Loucy (cell line): ENCODE measurements at regions not wholly inside any gene's neighbourhood (a gene's known extent, or its start where the extent isn't known, plus 50 kb on each side); places are given as distances from the start of the nearest gene placed in this dataset.

Source experiments
- H2AFZ ChIP-seq: fragments of 200-600 bp; sonication (generic); 2 replicates; pipeline ENCODE4 v1.6.0; 2016; ENCODE audit warnings: antibody characterized with exemption, mild to moderate bottlenecking, low read length, moderate library complexity
- H3F3A ChIP-seq: fragments of 200-600 bp; 2 replicates; pipeline ENCODE4 v1.6.0; 2016; ENCODE audit warnings: antibody characterized with exemption, low read depth, mild to moderate bottlenecking
- H3K27me3 ChIP-seq: fragments of 200-600 bp; sonication (generic); 2 replicates; pipeline ENCODE4 v1.6.1; 2014; ENCODE audit warnings: low read length, mild to moderate bottlenecking; ENCODE audit not compliant: insufficient read depth, poor library complexity, severe bottlenecking
- H3K36me3 ChIP-seq: fragments of 200-600 bp; sonication (generic); 2 replicates; pipeline ENCODE4 v1.6.1; 2016; ENCODE audit warnings: low read length; ENCODE audit not compliant: insufficient read depth
- H3K4me1 ChIP-seq: fragments of 200-600 bp; sonication (generic); 2 replicates; pipeline ENCODE4 v1.5.1; 2014; ENCODE audit warnings: low read length, mild to moderate bottlenecking; ENCODE audit not compliant: insufficient read depth, poor library complexity, severe bottlenecking
- H3K4me2 ChIP-seq: fragments of 200-600 bp; sonication (generic); 2 replicates; pipeline ENCODE4 v1.6.0; 2014; ENCODE audit warnings: antibody characterized with exemption, low read length, low read depth, mild to moderate bottlenecking; ENCODE audit not compliant: poor library complexity, severe bottlenecking
- H3K4me3 ChIP-seq: fragments of 200-600 bp; sonication (generic); 2 replicates; pipeline ENCODE4 v1.5.1; 2014; ENCODE audit warnings: low read length, mild to moderate bottlenecking, mixed read lengths; ENCODE audit not compliant: poor library complexity, severe bottlenecking
- H3K79me2 ChIP-seq: fragments of 200-600 bp; sonication (generic); 2 replicates; pipeline ENCODE4 v1.6.1; 2014; ENCODE audit warnings: low read length; ENCODE audit not compliant: insufficient read depth
- H3K9ac ChIP-seq: fragments of 200-600 bp; sonication (generic); 2 replicates; pipeline ENCODE4 v1.6.0; 2014; ENCODE audit warnings: mild to moderate bottlenecking, low read depth, low read length, moderate library complexity; ENCODE audit not compliant: poor library complexity, severe bottlenecking
- H3K9me2 ChIP-seq: fragments of 200-600 bp; sonication (generic); replicated peaks from 2 replicates; pipeline ENCODE4 v1.6.1; 2016; ENCODE audit warnings: low read depth, low read length, mixed read lengths
- H3K9me3 ChIP-seq: fragments of 200-600 bp; sonication (generic); 2 replicates; pipeline ENCODE4 v1.6.1; 2014; ENCODE audit warnings: mild to moderate bottlenecking, antibody characterized with exemption, low read length, low read depth; ENCODE audit not compliant: insufficient read depth
- H4K20me1 ChIP-seq: fragments of 200-600 bp; sonication (generic); 2 replicates; pipeline ENCODE4 v1.6.0; 2014; ENCODE audit warnings: antibody characterized with exemption, low read length, mild to moderate bottlenecking; ENCODE audit not compliant: insufficient read depth, poor library complexity, severe bottlenecking
- CTCF ChIP-seq: fragments of 200-600 bp; sonication (generic); conservative IDR thresholded peaks from 2 replicates; pipeline ENCODE4 v1.5.1; 2014; ENCODE audit warnings: mild to moderate bottlenecking, antibody characterized with exemption, low read length
- EZH2phosphoT487 ChIP-seq: fragments of 200-600 bp; IDR thresholded peaks from 2 replicates; pipeline ENCODE4 v1.6.1; 2018; ENCODE audit warnings: antibody characterized with exemption, mild to moderate bottlenecking, moderate library complexity, borderline replicate concordance

- Histone ChIP-seq H4K20me1 (no peaks in the 10 kb centered on the region), H3K4me1 (no peaks in the 10 kb centered on the region), H3F3A (no peaks in the 10 kb centered on the region), H3K9me3 (no peaks in the 10 kb centered on the region), H3K4me3 (no peak overlapping the region), H3K9me2 (no peaks in the 10 kb centered on the region), H2AFZ (no peak overlapping the region), H3K79me2 (no peaks in the 10 kb centered on the region), H3K9ac (no peak overlapping the region), H3K36me3 (no peaks in the 10 kb centered on the region), H3K4me2 (no peak overlapping the region), H3K27me3 (no peaks in the 10 kb centered on the region)
- no peak for TF ChIP-seq CTCF
Observed at GRCh38 chr14:82431031-82431430, 897.4 kb upstream of the SEL1L start.

GRCh38 chr14:82432301-82433105, 898.9 kb upstream of the SEL1L start:
- Histone ChIP-seq H3K79me2 (no peaks in the 10 kb centered on the region), H3K27me3 (no peaks in the 10 kb centered on the region), H3K9me3 (no peaks in the 10 kb centered on the region), H3F3A (no peaks in the 10 kb centered on the region), H3K36me3 (no peaks in the 10 kb centered on the region), H3K9me2 (no peaks in the 10 kb centered on the region), H3K4me1 (no peaks in the 10 kb centered on the region), H4K20me1 (no peaks in the 10 kb centered on the region), H2AFZ (no peak overlapping the region), H3K4me3 (no peak overlapping the region), H3K4me2 (no peak overlapping the region), H3K9ac (no peak overlapping the region)
- no peak for TF ChIP-seq EZH2phosphoT487
- TF ChIP-seq CTCF: no peak

GRCh38 chr14:82438436-82438835, 904.8 kb upstream of the SEL1L start:
- Histone ChIP-seq H3K9me2 (no peaks in the 10 kb centered on the region), H3K36me3 (no peaks in the 10 kb centered on the region), H3K9me3 (no peaks in the 10 kb centered on the region), H3K4me1 (no peaks in the 10 kb centered on the region), H3K9ac (no peak overlapping the region), H3K79me2 (no peaks in the 10 kb centered on the region), H3K4me2 (no peak overlapping the region), H2AFZ (no peak overlapping the region), H4K20me1 (no peaks in the 10 kb centered on the region), H3K4me3 (no peak overlapping the region), H3F3A (no peaks in the 10 kb centered on the region), H3K27me3 (no peaks in the 10 kb centered on the region)
- TF ChIP-seq CTCF: no peak
- TF ChIP-seq EZH2phosphoT487: no peak
